Calu3 (cell line): ENCODE measurements at regions not wholly inside any gene's neighbourhood (a gene's known extent, or its start where the extent isn't known, plus 50 kb on each side); places are given as distances from the start of the nearest gene placed in this dataset.

Source experiments
- BruUV-seq: library from RNA; stranded (reverse); fragments of 400-500 nt; replicated peaks from 2 replicates; lab custom pipeline; 2021; lab: Mats Ljungman, UMichigan
- CTCF ChIA-PET: fragments of 300-600 bp; sonication (Branson Sonifier 250); formaldehyde crosslinking; loops from one replicate; lab custom pipeline; 2022; ENCODE audit warnings: antibody characterized with exemption; lab: Charles Lee
- DNase-seq: peaks from one replicate; pipeline ENCODE4 v3.0.0; 2022
- H3K27ac Mint-ChIP-seq: one replicate; pipeline ENCODE4 v1.8.0; 2022; ENCODE audit warnings: mixed read lengths; ENCODE audit not compliant: unreplicated experiment
- H3K27me3 Mint-ChIP-seq: one replicate; pipeline ENCODE4 v1.8.0; 2022; ENCODE audit warnings: mixed read lengths; ENCODE audit not compliant: unreplicated experiment
- H3K36me3 Mint-ChIP-seq: one replicate; pipeline ENCODE4 v1.8.0; 2022; ENCODE audit warnings: mild to moderate bottlenecking, moderate library complexity, mixed read lengths; ENCODE audit not compliant: insufficient read depth, unreplicated experiment
- H3K4me1 Mint-ChIP-seq: one replicate; pipeline ENCODE4 v1.8.0; 2022; ENCODE audit warnings: mild to moderate bottlenecking, low read depth, mixed read lengths; ENCODE audit not compliant: unreplicated experiment
- H3K4me3 Mint-ChIP-seq: one replicate; pipeline ENCODE4 v1.8.0; 2022; ENCODE audit warnings: mild to moderate bottlenecking, low read depth, moderate library complexity, mixed read lengths; ENCODE audit not compliant: unreplicated experiment
- H3K9me3 Mint-ChIP-seq: one replicate; pipeline ENCODE4 v1.8.0; 2022; ENCODE audit warnings: low read depth, mixed read lengths; ENCODE audit not compliant: unreplicated experiment
- CTCF ChIP-seq: fragments of 200-600 bp; IDR thresholded peaks from one replicate; pipeline ENCODE4 v1.8.0; 2022; ENCODE audit warnings: antibody characterized with exemption; ENCODE audit not compliant: unreplicated experiment
- intact Hi-C: fragments of 100-400 bp; cut with micrococcal nuclease; formaldehyde crosslinking; loops from one replicate; pipeline ENCODE4 v1.10.0; 2022; ENCODE audit not compliant: unreplicated experiment

GRCh38 chr3:115245438-115245837, 98.3 kb upstream of the ZBTB20 start:
- no TSS peak for BruUV-seq
- no peak overlapping the region for H3K4me3 Mint-ChIP-seq
- no peak overlapping the region for H3K27ac Mint-ChIP-seq
- CTCF ChIA-PET = no interaction called here
- intact Hi-C loops = no loop called here
- H3K4me1 Mint-ChIP-seq = no peaks in the 10 kb centered on the region
- no peaks in the 10 kb centered on the region for H3K9me3 Mint-ChIP-seq
- H3K27me3 Mint-ChIP-seq = no peaks in the 10 kb centered on the region
- H3K36me3 Mint-ChIP-seq = no peaks in the 10 kb centered on the region
- DNase-seq = peak; percentile 34
- no peak for TF ChIP-seq CTCF

- Mint-ChIP-seq H3K27ac (no peak overlapping the region), H3K4me3 (no peak overlapping the region), H3K9me3 (no peaks in the 10 kb centered on the region), H3K27me3 (no peaks in the 10 kb centered on the region), H3K4me1 (no peaks in the 10 kb centered on the region), H3K36me3 (no peaks in the 10 kb centered on the region)
- no TSS peak for BruUV-seq
- no peak for DNase-seq
- TF ChIP-seq CTCF = no peak
- intact Hi-C loops = no loop called here
- CTCF ChIA-PET = no interaction called here
These were observed 98.8 kb upstream of the ZBTB20 start for GRCh38 chr3:115245899-115246298.

- Mint-ChIP-seq H3K36me3 (no peaks in the 10 kb centered on the region), H3K27me3 (no peaks in the 10 kb centered on the region), H3K9me3 (no peaks in the 10 kb centered on the region), H3K27ac (no peak overlapping the region), H3K4me3 (no peak overlapping the region), H3K4me1 (no peaks in the 10 kb centered on the region)
- no TSS peak for BruUV-seq
- intact Hi-C loops = no loop called here
- TF ChIP-seq CTCF = no peak
- no peak for DNase-seq
- CTCF ChIA-PET = no interaction called here
These were observed 99.5 kb upstream of the ZBTB20 start for GRCh38 chr3:115246461-115247020.

DNA sequence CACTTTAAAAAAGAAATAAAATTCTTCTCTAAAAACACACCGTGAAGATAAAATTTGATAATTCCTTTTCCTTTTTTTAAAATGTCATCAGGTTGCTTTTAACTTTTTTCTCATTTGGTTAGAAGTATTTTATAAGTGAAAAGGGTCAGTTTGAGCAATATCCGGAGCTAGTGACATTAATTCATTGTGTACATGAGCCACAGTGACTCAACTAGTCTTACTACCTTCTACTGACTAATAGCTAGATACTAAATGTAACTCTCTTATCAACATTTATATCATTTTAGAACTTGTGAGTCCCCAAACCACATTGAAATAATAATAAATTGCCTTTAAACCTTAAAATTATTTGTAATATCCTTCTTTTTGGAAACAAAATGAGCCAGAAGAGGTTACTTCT, 101.2 kb upstream of the ZBTB20 start:
- intact Hi-C loops = no loop called here
- no peak for TF ChIP-seq CTCF
- Mint-ChIP-seq H3K27me3 (no peaks in the 10 kb centered on the region), H3K36me3 (no peaks in the 10 kb centered on the region), H3K27ac (no peak overlapping the region), H3K4me3 (no peak overlapping the region), H3K4me1 (no peaks in the 10 kb centered on the region), H3K9me3 (no peaks in the 10 kb centered on the region)
- BruUV-seq = no TSS peak
- CTCF ChIA-PET = no interaction called here
- no peak for DNase-seq
